HG03103 (cell line): ENCODE measurements at regions not wholly inside any gene's neighbourhood (a gene's known extent, or its start where the extent isn't known, plus 50 kb on each side); places are given as distances from the start of the nearest gene placed in this dataset.

Source experiments
- ATAC-seq: cut with Tn5 transposase; IDR thresholded peaks from one replicate; pipeline ENCODE4 v1.9.1; 2021; ENCODE audit warnings: low read depth; ENCODE audit not compliant: unreplicated experiment

GRCh38 chr2:12870692-12871091 is 154.0 kb downstream of the TRIB2 start:
- ATAC-seq: no peak

GRCh38 chr2:12871694-12872315 is 155.1 kb downstream of the TRIB2 start:
- ATAC-seq: no peak

GRCh38 chr2:12877761-12878160 is 161.0 kb downstream of the TRIB2 start:
- ATAC-seq: no peak

GRCh38 chr2:12879649-12880048 is 162.9 kb downstream of the TRIB2 start:
- ATAC-seq: no peak

- no peak for ATAC-seq
Observed at GRCh38 chr2:12881952-12882351, 165.2 kb downstream of the TRIB2 start.

GRCh38 chr2:12882393-12882792 is 165.7 kb downstream of the TRIB2 start:
- no peak for ATAC-seq

- no peak for ATAC-seq
Observed at GRCh38 chr2:12883906-12884305, 167.2 kb downstream of the TRIB2 start.

GRCh38 chr2:12884713-12885282 is 168.1 kb downstream of the TRIB2 start:
- no peak for ATAC-seq

- ATAC-seq: no peak
Observed at GRCh38 chr2:12890066-12890465, 173.3 kb downstream of the TRIB2 start.

GRCh38 chr2:12890481-12890991 is 173.8 kb downstream of the TRIB2 start:
- no peak for ATAC-seq

- ATAC-seq: no peak
Observed at GRCh38 chr2:12895017-12895416, 178.3 kb downstream of the TRIB2 start.

GRCh38 chr2:12896318-12896982 is 179.7 kb downstream of the TRIB2 start:
- ATAC-seq: no peak

GRCh38 chr2:12897181-12897580 is 180.4 kb downstream of the TRIB2 start:
- ATAC-seq: no peak

- ATAC-seq: no peak
Observed at GRCh38 chr2:12903272-12903671, 186.5 kb downstream of the TRIB2 start.

- no peak for ATAC-seq
Observed at GRCh38 chr2:12910431-12910830, 193.7 kb downstream of the TRIB2 start.

GRCh38 chr2:12915787-12916186 is 199.1 kb downstream of the TRIB2 start:
- no peak for ATAC-seq

GRCh38 chr2:12918138-12918834 is 201.6 kb downstream of the TRIB2 start:
- ATAC-seq: no peak

GRCh38 chr2:12918835-12919445 is 202.2 kb downstream of the TRIB2 start:
- no peak for ATAC-seq

- no peak for ATAC-seq
Observed at GRCh38 chr2:12921321-12921720, 204.6 kb downstream of the TRIB2 start.

- ATAC-seq: no peak
Observed at GRCh38 chr2:12923907-12924610, 207.3 kb downstream of the TRIB2 start.
